Activated T-helper 1 cell treated with anti-CD3 and anti-CD28 coated beads, Interleukin-12 subunit alpha, Interleukin-12 subunit beta, Interleukin-2, Interleukin-4 antibody, amounts not matched to agents 30 ng/mL and 10 ng/mL and 1 ng/mL, durations not matched to agents 14 hours and 24 hours and 36 hours (primary cell): ENCODE measurements at regions not wholly inside any gene's neighbourhood (a gene's known extent, or its start where the extent isn't known, plus 50 kb on each side); places are given as distances from the start of the nearest gene placed in this dataset.
"Not testable (repeated sequence)": the region's sequence is repeated elsewhere in the genome, so short reads cannot be mapped to it uniquely, and the experiment has no call there.

Experiments
- DNase-seq: peaks from one replicate; pipeline ENCODE4 v3.0.0; 2021; ENCODE audit warnings: low spot score
- H3K27ac Mint-ChIP-seq: one replicate; pipeline ENCODE4 v1.8.0; 2021; ENCODE audit warnings: mild to moderate bottlenecking, mixed read lengths
- H3K27me3 Mint-ChIP-seq: one replicate; pipeline ENCODE4 v1.8.0; 2022; ENCODE audit warnings: mild to moderate bottlenecking, moderate library complexity, mixed read lengths; ENCODE audit not compliant: insufficient read depth
- H3K36me3 Mint-ChIP-seq: one replicate; pipeline ENCODE4 v1.8.0; 2021; ENCODE audit warnings: low read depth, mixed read lengths
- H3K4me1 Mint-ChIP-seq: one replicate; pipeline ENCODE4 v1.8.0; 2021; ENCODE audit warnings: low read depth, mixed read lengths
- H3K4me3 Mint-ChIP-seq: one replicate; pipeline ENCODE4 v1.8.0; 2021; ENCODE audit warnings: mild to moderate bottlenecking, moderate library complexity, mixed read lengths
- H3K9me3 Mint-ChIP-seq: one replicate; pipeline ENCODE4 v1.8.0; 2021; ENCODE audit warnings: mixed read lengths
- intact Hi-C: fragments of 100-400 bp; cut with micrococcal nuclease; formaldehyde crosslinking; loops from one replicate; pipeline ENCODE4 v1.15.1; 2024

DNA sequence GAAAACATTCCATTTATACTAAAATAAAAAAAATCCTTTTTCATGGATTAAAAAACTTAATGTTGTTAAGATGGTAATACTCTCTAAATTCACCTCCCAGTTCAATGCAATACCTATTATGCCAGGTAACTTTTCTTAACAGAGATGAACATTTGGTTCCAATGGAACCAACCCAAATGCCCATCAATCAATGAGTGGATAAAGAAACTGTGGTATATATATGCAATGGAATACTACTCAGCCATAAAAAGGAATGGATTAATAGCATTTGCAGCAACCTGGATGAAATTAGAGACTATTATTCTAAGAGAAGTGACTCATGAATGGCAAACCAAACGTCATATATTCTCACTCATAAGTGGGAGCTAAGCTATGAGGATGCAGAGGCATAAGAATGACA lies 154.4 kb upstream of the NPY2R start:
- intact Hi-C loops, H3K27ac Mint-ChIP-seq, H3K27me3 Mint-ChIP-seq, DNase-seq, H3K4me3 Mint-ChIP-seq, H3K4me1 Mint-ChIP-seq, H3K9me3 Mint-ChIP-seq, H3K36me3 Mint-ChIP-seq: not testable (repeated sequence)

DNA sequence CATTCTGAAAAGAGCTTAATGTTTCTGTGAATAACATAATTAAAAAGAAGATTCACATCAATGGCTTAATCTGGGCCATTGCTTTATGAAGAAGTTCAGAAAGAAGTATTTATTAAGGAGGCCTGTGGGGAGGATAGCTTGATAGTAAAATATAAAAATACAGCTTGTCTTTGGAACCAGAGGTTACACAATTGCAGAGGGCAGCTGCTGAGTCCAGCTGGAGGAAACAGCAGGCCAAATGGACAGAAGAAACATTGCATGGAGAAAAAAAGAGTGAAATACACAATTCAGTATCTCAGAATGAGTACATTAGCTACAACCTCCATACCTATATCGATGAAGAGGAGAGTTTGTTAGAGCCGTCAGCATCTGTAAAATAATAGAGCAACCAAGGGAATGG lies 148.0 kb upstream of the NPY2R start:
- Mint-ChIP-seq H3K4me3 (no peak overlapping the region), H3K4me1 (no peaks in the 10 kb centered on the region), H3K27me3 (no peaks in the 10 kb centered on the region), H3K27ac (no peak overlapping the region), H3K36me3 (no peaks in the 10 kb centered on the region), H3K9me3 (no peaks in the 10 kb centered on the region)
- intact Hi-C loops: no loop called here
- DNase-seq: no peak

DNA sequence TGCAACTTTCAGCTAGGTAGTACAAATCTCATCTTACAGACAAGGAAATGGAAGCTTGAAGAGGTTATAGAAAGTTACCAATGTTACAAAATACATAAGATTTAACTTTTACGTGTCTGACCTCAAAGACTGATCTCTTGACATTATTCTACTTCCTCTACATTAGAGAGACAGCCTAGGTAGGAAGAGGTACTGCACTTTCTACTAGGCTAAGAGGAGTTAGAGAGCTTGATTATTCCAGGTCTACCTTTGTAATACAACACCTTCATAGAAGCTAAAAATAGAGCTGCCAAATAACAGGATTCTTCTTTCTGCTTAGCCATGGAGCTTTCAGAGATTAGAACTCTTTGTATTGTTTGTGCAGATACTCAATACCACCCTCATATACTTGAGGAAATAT lies 147.6 kb upstream of the NPY2R start:
- Mint-ChIP-seq H3K4me1 (no peaks in the 10 kb centered on the region), H3K27me3 (no peaks in the 10 kb centered on the region), H3K9me3 (no peaks in the 10 kb centered on the region), H3K4me3 (no peak overlapping the region), H3K27ac (no peak overlapping the region), H3K36me3 (no peaks in the 10 kb centered on the region)
- no peak for DNase-seq
- intact Hi-C loops: no loop called here

DNA sequence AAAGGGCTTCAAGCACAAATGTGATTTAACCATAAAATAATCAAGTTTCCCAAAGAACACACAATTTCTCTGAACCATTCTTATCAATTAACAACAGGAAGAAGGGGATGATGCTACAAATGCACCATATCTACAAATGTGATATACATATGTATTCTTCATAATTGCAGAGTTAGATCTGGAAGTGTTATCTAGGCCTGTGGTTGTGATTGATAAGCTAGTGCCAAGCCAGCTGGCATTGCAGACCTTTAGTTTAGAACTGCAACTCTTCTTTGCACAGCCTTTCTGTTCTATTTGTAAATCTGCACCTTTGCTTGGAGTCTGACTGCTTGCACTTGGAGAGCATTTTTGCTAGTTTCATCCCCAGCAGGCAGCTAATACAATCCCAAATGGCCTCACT lies 145.5 kb upstream of the NPY2R start:
- no peak overlapping the region for H3K4me3 Mint-ChIP-seq
- no peaks in the 10 kb centered on the region for H3K9me3 Mint-ChIP-seq
- H3K36me3 Mint-ChIP-seq: no peaks in the 10 kb centered on the region
- no peaks in the 10 kb centered on the region for H3K4me1 Mint-ChIP-seq
- no peak for DNase-seq
- intact Hi-C loops: no loop called here
- H3K27ac Mint-ChIP-seq: no peak overlapping the region
- H3K27me3 Mint-ChIP-seq: no peaks in the 10 kb centered on the region

DNA sequence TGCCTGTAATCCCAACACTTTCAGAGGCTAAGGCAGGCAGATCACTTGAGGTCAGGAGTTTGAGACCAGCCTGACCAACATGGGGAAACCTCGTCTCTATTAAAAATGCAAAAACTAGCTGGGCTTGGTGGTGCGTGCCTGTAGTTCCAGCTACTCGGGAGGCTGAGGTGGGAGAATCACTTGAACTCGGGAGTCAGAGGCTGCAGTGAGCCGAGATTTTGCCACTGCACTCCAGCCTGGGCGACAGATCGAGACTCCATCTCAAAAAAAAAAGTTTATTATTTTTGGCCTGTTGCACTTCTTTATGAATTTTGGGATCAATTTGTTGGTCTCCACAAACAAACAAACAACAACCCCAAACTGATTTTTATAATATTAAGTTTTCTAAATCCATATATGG lies 143.5 kb upstream of the NPY2R start:
- H3K4me1 Mint-ChIP-seq, H3K4me3 Mint-ChIP-seq, H3K27me3 Mint-ChIP-seq, DNase-seq, H3K36me3 Mint-ChIP-seq, H3K27ac Mint-ChIP-seq, H3K9me3 Mint-ChIP-seq, intact Hi-C loops: not testable (repeated sequence)

DNA sequence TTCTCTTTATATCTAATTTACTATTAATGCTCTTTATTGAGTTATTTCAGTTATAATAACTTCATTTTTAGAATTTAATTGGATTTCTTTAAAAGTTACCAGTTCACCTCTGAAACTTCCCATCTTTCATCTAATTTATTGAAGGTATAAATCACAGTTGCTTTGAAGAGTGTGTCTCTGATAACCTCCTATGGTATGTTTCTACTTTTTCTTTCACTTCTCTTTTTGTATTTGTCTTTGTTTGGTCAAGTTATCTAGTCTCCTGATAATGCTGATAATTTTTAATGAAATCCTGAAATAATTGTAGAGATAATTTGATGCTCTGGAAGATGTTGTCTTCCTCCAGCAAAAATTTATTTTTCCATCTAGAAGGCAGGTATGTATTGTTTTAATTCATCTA lies 141.6 kb upstream of the NPY2R start:
- DNase-seq: no peak
- intact Hi-C loops: no loop called here
- Mint-ChIP-seq H3K4me3 (no peak overlapping the region), H3K9me3 (no peaks in the 10 kb centered on the region), H3K27ac (no peak overlapping the region), H3K36me3 (no peaks in the 10 kb centered on the region), H3K27me3 (no peaks in the 10 kb centered on the region), H3K4me1 (no peaks in the 10 kb centered on the region)

DNA sequence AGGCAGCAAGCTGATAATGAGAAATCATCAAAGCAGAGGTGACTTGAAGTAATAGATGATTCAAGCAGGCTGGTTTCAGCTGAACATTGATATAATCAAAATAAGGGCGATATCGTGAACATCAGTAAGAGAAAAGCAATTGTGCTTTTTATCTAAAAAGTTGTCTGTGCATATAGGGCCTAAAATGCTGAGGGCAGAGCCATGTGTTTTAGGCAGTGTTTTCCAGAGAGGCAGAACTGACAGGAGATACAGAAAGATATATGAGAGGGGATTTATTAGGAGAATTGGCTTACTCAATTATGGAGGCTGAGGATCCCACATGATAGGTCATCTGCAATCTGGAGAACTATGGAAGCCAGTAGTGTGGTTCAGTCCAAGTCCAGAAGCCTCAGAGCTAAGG lies 136.5 kb upstream of the NPY2R start:
- H3K9me3 Mint-ChIP-seq: no peaks in the 10 kb centered on the region
- DNase-seq: no peak

DNA sequence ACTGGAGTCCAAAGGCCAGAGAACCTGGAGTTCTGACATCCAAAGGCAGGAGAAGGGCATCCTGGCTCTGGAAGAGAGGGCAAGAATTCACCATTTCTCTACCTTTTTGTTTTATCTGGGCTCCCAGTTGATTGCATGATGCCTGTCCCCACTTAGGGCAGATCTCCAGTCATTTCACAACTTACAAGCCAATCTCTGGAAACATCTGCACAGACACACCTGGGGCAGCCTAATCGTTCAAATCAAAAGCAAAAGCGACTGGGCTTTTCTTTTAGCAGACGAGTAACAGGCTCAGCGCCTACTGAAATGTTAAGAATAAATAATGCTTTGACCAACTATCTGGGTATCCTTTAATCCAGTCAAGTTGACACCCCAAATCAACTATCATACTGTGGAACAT lies 136.0 kb upstream of the NPY2R start:
- Mint-ChIP-seq H3K9me3 (no peaks in the 10 kb centered on the region), H3K4me3 (no peak overlapping the region), H3K27ac (no peak overlapping the region), H3K4me1 (no peaks in the 10 kb centered on the region), H3K27me3 (peaks cover 2% of the 10 kb centered on the region), H3K36me3 (no peaks in the 10 kb centered on the region)
- intact Hi-C loops: no loop called here
- DNase-seq: no peak

More for the DNA sequence above, 136.5 kb upstream of the NPY2R start:
- Mint-ChIP-seq H3K36me3 (no peaks in the 10 kb centered on the region), H3K4me1 (no peaks in the 10 kb centered on the region), H3K4me3 (no peak overlapping the region), H3K27me3 (peaks cover 2% of the 10 kb centered on the region), H3K27ac (no peak overlapping the region)
- intact Hi-C loops: no loop called here

DNA sequence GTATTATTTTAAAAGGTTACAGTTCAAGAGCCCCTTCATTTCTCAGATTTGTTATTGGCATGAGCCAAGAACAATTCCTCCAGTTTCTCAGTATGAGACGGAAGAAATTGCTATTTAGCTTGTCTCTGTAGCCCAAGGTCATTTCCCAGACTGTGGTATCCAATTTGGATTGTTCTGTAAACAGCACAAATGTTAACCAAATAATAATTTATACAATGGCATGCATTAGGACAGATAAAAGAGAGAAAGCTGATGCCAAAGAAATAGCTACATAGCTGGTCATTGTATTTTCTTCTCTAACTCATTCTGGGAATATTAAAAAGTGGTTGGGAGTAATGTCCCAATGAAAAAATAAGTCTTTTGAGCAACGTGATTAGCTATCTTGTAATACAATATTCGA lies 134.6 kb upstream of the NPY2R start:
- Mint-ChIP-seq H3K27me3 (peaks cover 3% of the 10 kb centered on the region), H3K9me3 (no peaks in the 10 kb centered on the region), H3K27ac (no peak overlapping the region), H3K4me1 (no peaks in the 10 kb centered on the region), H3K4me3 (no peak overlapping the region), H3K36me3 (no peaks in the 10 kb centered on the region)
- intact Hi-C loops: no loop called here
- no peak for DNase-seq

DNA sequence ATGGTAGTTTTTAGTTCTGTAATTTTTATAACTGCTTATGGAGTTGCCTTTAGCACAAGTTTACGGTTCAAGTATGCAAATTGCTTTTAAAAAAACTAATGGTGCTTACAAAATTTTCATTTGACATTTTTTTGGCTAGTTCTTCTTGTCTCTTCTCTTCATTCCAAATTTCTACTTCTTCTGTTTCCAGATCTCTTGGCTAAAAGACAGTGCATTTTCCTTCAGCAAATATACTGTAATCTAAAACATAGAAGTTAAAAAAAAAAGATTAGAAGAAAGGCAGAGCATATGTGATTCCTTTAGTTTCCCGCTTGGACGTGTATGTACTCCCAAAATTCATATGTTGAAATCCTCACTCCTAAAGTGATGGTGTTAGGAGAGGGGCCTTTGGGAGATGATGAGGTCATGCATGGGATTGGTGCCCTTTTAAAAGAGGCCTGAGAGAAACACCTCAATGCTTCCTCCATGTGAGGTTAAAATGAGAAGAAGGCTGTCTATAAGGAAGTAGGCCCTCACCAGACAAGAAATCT lies 132.1 kb upstream of the NPY2R start:
- Mint-ChIP-seq H3K4me1 (no peaks in the 10 kb centered on the region), H3K4me3 (no peak overlapping the region)
- no peak for DNase-seq

DNA sequence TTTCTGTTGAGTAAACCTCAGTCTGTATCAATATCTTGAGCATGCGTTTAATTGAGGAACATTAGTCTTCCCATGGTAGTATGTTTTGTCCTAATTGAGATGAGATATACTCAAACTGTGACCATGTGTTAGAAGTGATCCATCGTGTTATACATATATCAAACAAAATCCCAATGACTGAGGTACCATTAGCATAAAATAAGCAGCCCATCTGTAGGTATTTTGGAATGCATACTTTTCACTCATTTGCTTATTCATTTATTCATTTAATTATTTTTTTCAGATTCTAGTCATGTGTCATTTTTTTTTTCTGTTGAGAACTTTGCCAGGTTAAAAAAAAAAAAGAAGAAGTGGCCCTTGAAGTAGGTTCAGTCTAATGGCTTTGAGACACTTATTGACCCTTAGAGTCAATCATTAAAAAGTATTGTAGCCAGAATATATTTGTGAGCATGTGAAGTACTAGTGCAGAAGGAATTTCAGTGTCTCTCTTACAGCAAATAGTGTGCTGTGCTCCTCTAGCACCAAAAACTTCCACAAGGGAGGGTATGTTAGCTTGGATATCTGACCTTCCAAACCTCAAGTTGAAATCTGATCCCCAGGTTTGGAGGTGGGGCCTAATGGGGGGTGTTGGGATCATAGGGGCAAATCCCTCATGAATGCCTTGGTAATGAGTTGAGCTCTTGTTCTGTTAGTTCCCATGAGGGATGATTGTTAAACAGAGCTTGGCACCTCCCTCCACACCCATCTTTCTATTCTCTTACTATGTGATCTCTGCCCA lies 130.8 kb upstream of the NPY2R start:
- H3K4me3 Mint-ChIP-seq: no peak overlapping the region

More for the DNA sequence above, 132.1 kb upstream of the NPY2R start:
- intact Hi-C loops: no loop called here
- no peak overlapping the region for H3K27ac Mint-ChIP-seq
- no peaks in the 10 kb centered on the region for H3K36me3 Mint-ChIP-seq
- no peaks in the 10 kb centered on the region for H3K9me3 Mint-ChIP-seq
- peaks cover 3% of the 10 kb centered on the region for H3K27me3 Mint-ChIP-seq

DNA sequence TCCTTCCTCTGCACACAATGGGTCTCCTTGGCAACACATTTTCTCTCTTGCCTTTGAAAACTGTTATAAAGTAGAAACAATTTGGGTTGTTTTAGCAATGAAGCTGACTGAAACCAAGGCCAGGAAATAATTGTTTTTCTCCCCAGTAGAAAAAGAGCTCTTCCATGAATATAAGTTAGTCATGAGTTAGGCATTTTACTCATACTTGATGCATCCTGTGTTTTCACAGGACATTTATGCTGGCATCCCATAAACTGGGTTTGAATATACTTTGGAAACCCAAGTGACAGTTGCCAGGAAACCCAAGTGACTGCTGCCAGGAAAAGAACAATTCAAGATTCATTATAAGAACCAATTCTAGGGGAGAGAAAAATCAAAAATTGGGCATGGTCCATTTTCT lies 128.6 kb upstream of the NPY2R start:
- Mint-ChIP-seq H3K27me3 (peaks cover 2% of the 10 kb centered on the region), H3K4me1 (no peaks in the 10 kb centered on the region), H3K4me3 (no peak overlapping the region), H3K9me3 (no peaks in the 10 kb centered on the region), H3K27ac (no peak overlapping the region), H3K36me3 (no peaks in the 10 kb centered on the region)
- no peak for DNase-seq
- intact Hi-C loops: no loop called here

More for the DNA sequence above, 130.8 kb upstream of the NPY2R start:
- Mint-ChIP-seq H3K27me3 (peaks cover 2% of the 10 kb centered on the region), H3K27ac (no peak overlapping the region), H3K36me3 (no peaks in the 10 kb centered on the region), H3K4me1 (no peaks in the 10 kb centered on the region), H3K9me3 (no peaks in the 10 kb centered on the region)
- intact Hi-C loops: no loop called here
- DNase-seq: no peak

DNA sequence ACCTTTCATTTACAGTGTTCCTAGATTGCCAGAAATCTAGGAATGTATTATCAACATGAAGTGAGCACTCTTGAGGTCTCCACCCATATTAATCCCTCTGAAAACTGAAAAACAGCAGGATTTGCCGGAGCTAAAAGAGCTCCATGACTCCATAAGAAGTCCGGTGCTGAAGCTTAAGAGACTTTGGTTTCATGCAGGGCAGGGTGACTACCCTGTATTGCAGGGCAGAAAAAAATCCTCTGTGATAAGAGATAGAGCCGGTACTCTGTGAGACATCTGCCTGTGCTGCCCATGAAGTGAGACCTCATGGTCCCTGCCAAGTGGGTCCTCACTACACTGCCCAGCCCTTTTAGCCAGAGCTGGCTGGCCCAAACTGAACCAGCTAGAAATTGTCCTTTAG lies 127.2 kb upstream of the NPY2R start:
- DNase-seq: no peak
- no peaks in the 10 kb centered on the region for H3K36me3 Mint-ChIP-seq
- H3K9me3 Mint-ChIP-seq: no peaks in the 10 kb centered on the region
- H3K4me1 Mint-ChIP-seq: no peaks in the 10 kb centered on the region
- no peak overlapping the region for H3K4me3 Mint-ChIP-seq
- intact Hi-C loops: no loop called here
- H3K27me3 Mint-ChIP-seq: peaks cover 2% of the 10 kb centered on the region
- no peak overlapping the region for H3K27ac Mint-ChIP-seq
